ENCODE measurements at regions not wholly inside any gene's neighbourhood (a gene's known extent, or its start where the extent isn't known, plus 50 kb on each side); places are given as distances from the start of the nearest gene placed in this dataset.

- no peaks in the 10 kb centered on the region for H3F3A ChIP-seq (ENCODE audit: control insufficient read depth, insufficient read depth)
- H3K27ac ChIP-seq (ENCODE audit: low read depth, low read length): no peak overlapping the region
- no peaks in the 10 kb centered on the region for H3K79me2 ChIP-seq (ENCODE audit: control insufficient read depth, low read length)
- H3K4me1 ChIP-seq (ENCODE audit: control insufficient read depth, low read length): no peaks in the 10 kb centered on the region
- TF ChIP-seq, protein P1, sequence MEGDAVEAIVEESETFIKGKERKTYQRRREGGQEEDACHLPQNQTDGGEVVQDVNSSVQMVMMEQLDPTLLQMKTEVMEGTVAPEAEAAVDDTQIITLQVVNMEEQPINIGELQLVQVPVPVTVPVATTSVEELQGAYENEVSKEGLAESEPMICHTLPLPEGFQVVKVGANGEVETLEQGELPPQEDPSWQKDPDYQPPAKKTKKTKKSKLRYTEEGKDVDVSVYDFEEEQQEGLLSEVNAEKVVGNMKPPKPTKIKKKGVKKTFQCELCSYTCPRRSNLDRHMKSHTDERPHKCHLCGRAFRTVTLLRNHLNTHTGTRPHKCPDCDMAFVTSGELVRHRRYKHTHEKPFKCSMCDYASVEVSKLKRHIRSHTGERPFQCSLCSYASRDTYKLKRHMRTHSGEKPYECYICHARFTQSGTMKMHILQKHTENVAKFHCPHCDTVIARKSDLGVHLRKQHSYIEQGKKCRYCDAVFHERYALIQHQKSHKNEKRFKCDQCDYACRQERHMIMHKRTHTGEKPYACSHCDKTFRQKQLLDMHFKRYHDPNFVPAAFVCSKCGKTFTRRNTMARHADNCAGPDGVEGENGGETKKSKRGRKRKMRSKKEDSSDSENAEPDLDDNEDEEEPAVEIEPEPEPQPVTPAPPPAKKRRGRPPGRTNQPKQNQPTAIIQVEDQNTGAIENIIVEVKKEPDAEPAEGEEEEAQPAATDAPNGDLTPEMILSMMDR (IDR thresholded peaks at IDR 0.05; ENCODE audit: low read depth, low read length, poor library complexity, severe bottlenecking): no peak
- no peaks in the 10 kb centered on the region for H3K36me3 ChIP-seq (ENCODE audit: control insufficient read depth, low read length)
- no peaks in the 10 kb centered on the region; the same call in 1 of the 2 replicates for H3K9me2 ChIP-seq (replicated peaks; ENCODE audit: control insufficient read depth, low read length)
- H3K4me2 ChIP-seq (ENCODE audit: low read length): no peak overlapping the region
- H4K20me1 ChIP-seq (ENCODE audit: control insufficient read depth, insufficient read depth, low read depth, low read length): no peaks in the 10 kb centered on the region
- peaks cover 5% of the 10 kb centered on the region; the same call in 1 of the 2 replicates for H3K9me3 ChIP-seq (ENCODE audit: control insufficient read depth, insufficient read depth, low read length)
- no peak overlapping the region for H3K4me3 ChIP-seq (ENCODE audit: low read length)
- H3K27me3 ChIP-seq (ENCODE audit: control insufficient read depth, low read length): no peaks in the 10 kb centered on the region
Observed at GRCh38 chr16:73448970-73449369, 401.0 kb upstream of the ZFHX3 start.

- Histone ChIP-seq H3F3A (ENCODE audit: control insufficient read depth, insufficient read depth) (no peaks in the 10 kb centered on the region), H3K27me3 (ENCODE audit: control insufficient read depth, low read length) (no peaks in the 10 kb centered on the region), H3K4me2 (ENCODE audit: low read length) (no peak overlapping the region), H3K79me2 (ENCODE audit: control insufficient read depth, low read length) (no peaks in the 10 kb centered on the region), H3K36me3 (ENCODE audit: control insufficient read depth, low read length) (no peaks in the 10 kb centered on the region), H3K27ac (ENCODE audit: low read depth, low read length) (no peak overlapping the region), H3K4me3 (ENCODE audit: low read length) (no peak overlapping the region), H3K9me2 (replicated peaks; ENCODE audit: control insufficient read depth, low read length) (no peaks in the 10 kb centered on the region), H4K20me1 (ENCODE audit: control insufficient read depth, insufficient read depth, low read depth, low read length) (no peaks in the 10 kb centered on the region), H3K9me3 (ENCODE audit: control insufficient read depth, insufficient read depth, low read length) (peaks cover 5% of the 10 kb centered on the region; the same call in 1 of the 2 replicates), H3K4me1 (ENCODE audit: control insufficient read depth, low read length) (no peaks in the 10 kb centered on the region)
- no peak for TF ChIP-seq EZH2phosphoT487 (IDR thresholded peaks at IDR 0.05; ENCODE audit: borderline replicate concordance, low read length)
- TF ChIP-seq, protein P1 (IDR thresholded peaks at IDR 0.05; ENCODE audit: low read depth, low read length, poor library complexity, severe bottlenecking): no peak
Observed at GRCh38 chr16:73447846-73448245, 399.9 kb upstream of the ZFHX3 start.

DNA sequence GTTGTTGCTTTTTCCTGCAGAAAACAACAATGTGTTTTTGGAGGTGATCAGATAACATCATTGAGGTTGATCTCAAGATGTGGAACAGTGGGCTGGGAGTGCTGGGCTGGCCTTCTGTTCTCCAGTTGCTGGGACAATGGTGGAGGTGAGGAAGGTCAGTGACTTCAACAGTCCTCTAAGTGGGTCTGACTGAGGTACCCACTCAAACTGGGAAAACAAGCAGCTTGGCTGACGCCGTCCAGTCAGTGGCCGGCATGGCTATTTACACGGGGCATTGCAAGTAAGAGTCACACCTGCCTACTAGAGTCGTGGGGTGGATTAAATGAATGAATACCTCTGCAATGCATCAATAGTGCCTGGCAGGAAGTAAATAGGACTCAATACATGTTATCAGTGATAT is 386.7 kb upstream of the ZFHX3 start:
- H3K9me3 ChIP-seq (ENCODE audit: control insufficient read depth, insufficient read depth, low read length): no peaks in the 10 kb centered on the region
- H3F3A ChIP-seq (ENCODE audit: control insufficient read depth, insufficient read depth): no peaks in the 10 kb centered on the region
- TF ChIP-seq, protein P1 (IDR thresholded peaks at IDR 0.05; ENCODE audit: low read depth, low read length, poor library complexity, severe bottlenecking): no peak
- no peak for TF ChIP-seq EZH2phosphoT487 (IDR thresholded peaks at IDR 0.05; ENCODE audit: borderline replicate concordance, low read length)
- no peaks in the 10 kb centered on the region for H3K27me3 ChIP-seq (ENCODE audit: control insufficient read depth, low read length)
- H3K9me2 ChIP-seq (replicated peaks; ENCODE audit: control insufficient read depth, low read length): no peaks in the 10 kb centered on the region
- no peaks in the 10 kb centered on the region for H4K20me1 ChIP-seq (ENCODE audit: control insufficient read depth, insufficient read depth, low read depth, low read length)
- H3K4me3 ChIP-seq (ENCODE audit: low read length): no peak overlapping the region
- H3K27ac ChIP-seq (ENCODE audit: low read depth, low read length): no peak overlapping the region
- H3K36me3 ChIP-seq (ENCODE audit: control insufficient read depth, low read length): no peaks in the 10 kb centered on the region
- no peaks in the 10 kb centered on the region for H3K79me2 ChIP-seq (ENCODE audit: control insufficient read depth, low read length)
- H3K4me2 ChIP-seq (ENCODE audit: low read length): no peak overlapping the region
- no peaks in the 10 kb centered on the region for H3K4me1 ChIP-seq (ENCODE audit: control insufficient read depth, low read length)

All from DOHH2 (cell line).